ENCODE measurements at regions not wholly inside any gene's neighbourhood (a gene's known extent, or its start where the extent isn't known, plus 50 kb on each side); places are given as distances from the start of the nearest gene placed in this dataset.
"Not testable (repeated sequence)": the region's sequence is repeated elsewhere in the genome, so short reads cannot be mapped to it uniquely, and the experiment has no call there.

- no peak overlapping the region for H3K27ac ChIP-seq
- no peaks in the 10 kb centered on the region for H3K4me1 ChIP-seq
- DNase-seq (ENCODE audit: low spot score in 2 of 2) = no peak
- H3K27me3 ChIP-seq = no peaks in the 10 kb centered on the region
- H3K4me3 ChIP-seq = no peak overlapping the region
- TF ChIP-seq POLR2A (IDR thresholded peaks at IDR 0.05) (no peak), POLR2AphosphoS5 (IDR thresholded peaks at IDR 0.05) (no peak), CTCF (IDR thresholded peaks at IDR 0.05) (no peak)
- H3K9me3 ChIP-seq = no peaks in the 10 kb centered on the region
- intact Hi-C loops (cut with DNase I; ENCODE audit: low total_unique reads) = no loop called here
- H3K36me3 ChIP-seq = no peaks in the 10 kb centered on the region
Observed at GRCh38 chrX:3541336-3541735, 172.1 kb downstream of the PRKX start.

GRCh38 chrX:3540105-3540504 is 173.3 kb downstream of the PRKX start:
- TF ChIP-seq POLR2A (IDR thresholded peaks at IDR 0.05) (no peak), POLR2AphosphoS5 (IDR thresholded peaks at IDR 0.05) (no peak), CTCF (IDR thresholded peaks at IDR 0.05) (no peak)
- DNase-seq (ENCODE audit: low spot score in 2 of 2) = no peak
- Histone ChIP-seq H3K27me3 (no peaks in the 10 kb centered on the region), H3K4me1 (no peaks in the 10 kb centered on the region), H3K36me3 (no peaks in the 10 kb centered on the region), H3K9me3 (peaks cover 2 to 6% of the 10 kb centered on the region in 2 donors), H3K27ac (no peak overlapping the region), H3K4me3 (no peak overlapping the region)
- intact Hi-C loops (cut with DNase I; ENCODE audit: low total_unique reads) = no loop called here

- H3K27me3 ChIP-seq = no peaks in the 10 kb centered on the region
- peaks cover 2 to 6% of the 10 kb centered on the region in 2 donors for H3K9me3 ChIP-seq
- no peak for DNase-seq (ENCODE audit: low spot score in 2 of 2)
- H3K4me3 ChIP-seq = no peak overlapping the region
- no peaks in the 10 kb centered on the region for H3K4me1 ChIP-seq
- no peak overlapping the region for H3K27ac ChIP-seq
- no peaks in the 10 kb centered on the region for H3K36me3 ChIP-seq
- intact Hi-C loops (cut with DNase I; ENCODE audit: low total_unique reads) = no loop called here
- TF ChIP-seq POLR2A (IDR thresholded peaks at IDR 0.05) = no peak
Observed at GRCh38 chrX:3532581-3533085, 180.8 kb downstream of the PRKX start.

- H3K4me3 ChIP-seq; H3K27me3 ChIP-seq; H3K27ac ChIP-seq; H3K4me1 ChIP-seq; H3K9me3 ChIP-seq; intact Hi-C loops (cut with DNase I; ENCODE audit: low total_unique reads); H3K36me3 ChIP-seq; DNase-seq (ENCODE audit: low spot score in 2 of 2): not testable (repeated sequence)
Observed at GRCh38 chrX:3531435-3531834, 182.0 kb downstream of the PRKX start.

GRCh38 chrX:3529466-3530010 is 183.1 kb upstream of the MXRA5 start:
- H3K4me3 ChIP-seq = no peak overlapping the region
- H3K9me3 ChIP-seq = no peaks in the 10 kb centered on the region
- DNase-seq (ENCODE audit: low spot score in 2 of 2) = no peak
- H3K36me3 ChIP-seq = no peaks in the 10 kb centered on the region
- intact Hi-C loops (cut with DNase I; ENCODE audit: low total_unique reads) = no loop called here
- no peak overlapping the region for H3K27ac ChIP-seq
- no peak for TF ChIP-seq POLR2AphosphoS5 (IDR thresholded peaks at IDR 0.05)
- no peak for TF ChIP-seq POLR2A (IDR thresholded peaks at IDR 0.05)
- no peak for TF ChIP-seq CTCF (IDR thresholded peaks at IDR 0.05)
- H3K4me1 ChIP-seq = no peaks in the 10 kb centered on the region
- no peaks in the 10 kb centered on the region for H3K27me3 ChIP-seq

GRCh38 chrX:3527811-3528210 is 181.4 kb upstream of the MXRA5 start:
- no peaks in the 10 kb centered on the region for H3K4me1 ChIP-seq
- H3K36me3 ChIP-seq = no peaks in the 10 kb centered on the region
- H3K27me3 ChIP-seq = no peaks in the 10 kb centered on the region
- intact Hi-C loops (cut with DNase I; ENCODE audit: low total_unique reads) = no loop called here
- H3K4me3 ChIP-seq = no peak overlapping the region
- DNase-seq (ENCODE audit: low spot score in 2 of 2) = no peak
- H3K9me3 ChIP-seq = no peaks in the 10 kb centered on the region
- H3K27ac ChIP-seq = no peak overlapping the region
- TF ChIP-seq POLR2A (IDR thresholded peaks at IDR 0.05) (no peak), CTCF (IDR thresholded peaks at IDR 0.05) (no peak), POLR2AphosphoS5 (IDR thresholded peaks at IDR 0.05) (no peak)

Data from breast epithelium (tissue), 4 donors.